ENCODE measurements at regions not wholly inside any gene's neighbourhood (a gene's known extent, or its start where the extent isn't known, plus 50 kb on each side); places are given as distances from the start of the nearest gene placed in this dataset.

DNA sequence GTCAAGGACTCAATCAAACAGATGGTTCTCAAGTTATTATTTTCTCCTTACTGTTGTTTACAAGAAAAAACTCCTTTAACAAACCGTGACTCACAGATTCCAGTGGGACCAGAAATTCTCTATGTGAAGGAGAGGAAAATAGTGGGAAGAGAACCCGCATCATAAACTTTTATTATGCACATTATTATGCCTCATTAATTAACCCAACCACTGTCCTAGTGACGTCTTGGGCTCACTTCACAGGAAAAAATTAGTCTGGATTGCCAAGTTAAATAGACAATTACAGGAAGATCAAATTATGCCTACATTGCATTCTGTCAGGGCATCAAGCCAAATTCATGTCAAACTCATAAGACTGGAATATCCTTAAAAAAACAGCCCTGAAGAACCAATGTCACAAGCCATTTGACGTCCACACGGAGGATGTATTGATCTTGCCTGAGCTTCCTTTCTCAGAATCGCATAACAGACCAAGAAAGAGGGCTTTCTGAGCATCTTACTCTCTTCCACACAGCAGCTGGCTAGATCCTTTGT lies 347.8 kb downstream of the DUSP10 start:
- no peak overlapping the region for H3K9ac ChIP-seq (ENCODE audit: control insufficient read depth, extremely low read depth, insufficient read depth, low read length)
- TF ChIP-seq EZH2 (IDR thresholded peaks at IDR 0.05; ENCODE audit: low read length) = no peak
- TF ChIP-seq, protein P1, sequence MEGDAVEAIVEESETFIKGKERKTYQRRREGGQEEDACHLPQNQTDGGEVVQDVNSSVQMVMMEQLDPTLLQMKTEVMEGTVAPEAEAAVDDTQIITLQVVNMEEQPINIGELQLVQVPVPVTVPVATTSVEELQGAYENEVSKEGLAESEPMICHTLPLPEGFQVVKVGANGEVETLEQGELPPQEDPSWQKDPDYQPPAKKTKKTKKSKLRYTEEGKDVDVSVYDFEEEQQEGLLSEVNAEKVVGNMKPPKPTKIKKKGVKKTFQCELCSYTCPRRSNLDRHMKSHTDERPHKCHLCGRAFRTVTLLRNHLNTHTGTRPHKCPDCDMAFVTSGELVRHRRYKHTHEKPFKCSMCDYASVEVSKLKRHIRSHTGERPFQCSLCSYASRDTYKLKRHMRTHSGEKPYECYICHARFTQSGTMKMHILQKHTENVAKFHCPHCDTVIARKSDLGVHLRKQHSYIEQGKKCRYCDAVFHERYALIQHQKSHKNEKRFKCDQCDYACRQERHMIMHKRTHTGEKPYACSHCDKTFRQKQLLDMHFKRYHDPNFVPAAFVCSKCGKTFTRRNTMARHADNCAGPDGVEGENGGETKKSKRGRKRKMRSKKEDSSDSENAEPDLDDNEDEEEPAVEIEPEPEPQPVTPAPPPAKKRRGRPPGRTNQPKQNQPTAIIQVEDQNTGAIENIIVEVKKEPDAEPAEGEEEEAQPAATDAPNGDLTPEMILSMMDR (optimal IDR thresholded peaks at IDR 0.05 in 1 of 3, IDR thresholded peaks at IDR 0.05 in 1 of 3, conservative IDR thresholded peaks at IDR 0.05 in 1 of 3; ENCODE audit: extremely low read depth in 1 of 3, insufficient read depth in 2 of 3, low read length in 3 of 3) = no peak
- DNase-seq (ENCODE audit: low read depth, low spot score) (no peak), FAIRE-seq (no peak)
- no peaks in the 10 kb centered on the region for H4K20me1 ChIP-seq (ENCODE audit: control insufficient read depth, extremely low read depth, insufficient read depth, low read length)
- H3K27me3 ChIP-seq (ENCODE audit: control insufficient read depth, extremely low read depth, insufficient read depth, low read length) = no peaks in the 10 kb centered on the region
- H3K4me3 ChIP-seq (ENCODE audit: control insufficient read depth in 2 of 3, extremely low read depth in 1 of 3, insufficient read depth in 2 of 3, low read depth in 1 of 3, low read length in 3 of 3) = no peak overlapping the region
- no peaks in the 10 kb centered on the region for H3K9me1 ChIP-seq (ENCODE audit: control insufficient read depth, extremely low read depth, insufficient read depth, low read length)
- no peak overlapping the region for H2AFZ ChIP-seq (ENCODE audit: control insufficient read depth, low read length)
- H3K4me2 ChIP-seq (ENCODE audit: control insufficient read depth, extremely low read depth, insufficient read depth, low read depth, low read length) = no peak overlapping the region
- no peaks in the 10 kb centered on the region for H3K9me3 ChIP-seq (ENCODE audit: control insufficient read depth, low read depth, low read length)
- H3K79me2 ChIP-seq (ENCODE audit: control insufficient read depth, insufficient read depth, low read length) = no peaks in the 10 kb centered on the region
- H3K27ac ChIP-seq (ENCODE audit: control insufficient read depth, insufficient read depth, low read length) = no peak overlapping the region
- peaks cover 6% of the 10 kb centered on the region for H3K4me1 ChIP-seq (ENCODE audit: control insufficient read depth, extremely low read depth, insufficient read depth, low read length)
- dilution Hi-C loops (cut with MboI; ENCODE audit: extremely low pct_ligation_motif_present, low sequenced_read_pairs) = no loop called here
- no peaks in the 10 kb centered on the region for H3K36me3 ChIP-seq (ENCODE audit: control insufficient read depth in 2 of 2, extremely low read depth in 1 of 2, insufficient read depth in 2 of 2, low read length in 2 of 2)

DNA sequence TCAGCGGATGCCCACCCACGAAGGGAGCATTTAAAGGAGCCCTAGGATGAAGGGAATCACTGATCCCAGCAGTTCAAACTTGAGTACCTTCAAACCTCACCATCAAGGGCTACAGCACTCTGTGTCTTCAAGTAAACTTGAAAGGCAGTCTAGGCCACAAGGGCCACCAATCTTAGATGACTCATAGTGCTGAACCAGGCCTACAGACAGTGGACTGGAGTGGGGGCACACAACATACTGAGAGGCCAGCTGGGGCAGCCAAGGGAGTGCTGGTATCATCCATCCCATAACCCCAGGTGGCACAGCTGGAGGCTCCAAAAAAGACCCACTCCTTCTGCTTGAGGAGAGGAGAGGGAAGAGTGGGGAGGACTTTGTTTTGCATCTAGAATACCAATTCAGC lies 345.4 kb downstream of the DUSP10 start:
- H3K27me3 ChIP-seq (ENCODE audit: control insufficient read depth, extremely low read depth, insufficient read depth, low read length) = no peaks in the 10 kb centered on the region
- no peak overlapping the region for H3K9ac ChIP-seq (ENCODE audit: control insufficient read depth, extremely low read depth, insufficient read depth, low read length)
- H3K36me3 ChIP-seq (ENCODE audit: control insufficient read depth in 2 of 2, extremely low read depth in 1 of 2, insufficient read depth in 2 of 2, low read length in 2 of 2) = no peaks in the 10 kb centered on the region
- no peak overlapping the region for H2AFZ ChIP-seq (ENCODE audit: control insufficient read depth, low read length)
- dilution Hi-C loops (cut with MboI; ENCODE audit: extremely low pct_ligation_motif_present, low sequenced_read_pairs) = no loop called here
- no peak for DNase-seq (ENCODE audit: low read depth, low spot score)
- no peak overlapping the region for H3K27ac ChIP-seq (ENCODE audit: control insufficient read depth, insufficient read depth, low read length)
- no peak overlapping the region for H3K4me3 ChIP-seq (ENCODE audit: control insufficient read depth in 2 of 3, extremely low read depth in 1 of 3, insufficient read depth in 2 of 3, low read depth in 1 of 3, low read length in 3 of 3)
- TF ChIP-seq EZH2 (IDR thresholded peaks at IDR 0.05; ENCODE audit: low read length) = no peak
- TF ChIP-seq, protein P1 (optimal IDR thresholded peaks at IDR 0.05 in 1 of 3, IDR thresholded peaks at IDR 0.05 in 1 of 3, conservative IDR thresholded peaks at IDR 0.05 in 1 of 3; ENCODE audit: extremely low read depth in 1 of 3, insufficient read depth in 2 of 3, low read length in 3 of 3) = no peak
- H3K9me1 ChIP-seq (ENCODE audit: control insufficient read depth, extremely low read depth, insufficient read depth, low read length) = no peaks in the 10 kb centered on the region
- H3K4me1 ChIP-seq (ENCODE audit: control insufficient read depth, extremely low read depth, insufficient read depth, low read length) = peaks cover 6% of the 10 kb centered on the region
- H4K20me1 ChIP-seq (ENCODE audit: control insufficient read depth, extremely low read depth, insufficient read depth, low read length) = no peaks in the 10 kb centered on the region
- no peak for FAIRE-seq
- no peak overlapping the region for H3K4me2 ChIP-seq (ENCODE audit: control insufficient read depth, extremely low read depth, insufficient read depth, low read depth, low read length)
- no peaks in the 10 kb centered on the region for H3K79me2 ChIP-seq (ENCODE audit: control insufficient read depth, insufficient read depth, low read length)
- H3K9me3 ChIP-seq (ENCODE audit: control insufficient read depth, low read depth, low read length) = no peaks in the 10 kb centered on the region
